SK-N-MC (cell line): ENCODE measurements at regions not wholly inside any gene's neighbourhood (a gene's known extent, or its start where the extent isn't known, plus 50 kb on each side); places are given as distances from the start of the nearest gene placed in this dataset.

Source experiments
- EZH2 ChIP-seq: fragments of 200-600 bp; sonication (generic); IDR thresholded peaks from one replicate; pipeline ENCODE4 v1.6.1; 2017; ENCODE audit warnings: antibody characterized with exemption
- POLR2AphosphoS5 ChIP-seq: IDR thresholded peaks from 2 replicates; pipeline ENCODE4 v1.6.1; 2012; ENCODE audit warnings: mild to moderate bottlenecking, low read depth, low read length, borderline replicate concordance

GRCh38 chr16:86379505-86379846 lies 130.9 kb upstream of the FOXF1 start:
- TF ChIP-seq EZH2 (no peak), POLR2AphosphoS5 (no peak)
